ENCODE measurements at regions not wholly inside any gene's neighbourhood (a gene's known extent, or its start where the extent isn't known, plus 50 kb on each side); places are given as distances from the start of the nearest gene placed in this dataset.

DNA sequence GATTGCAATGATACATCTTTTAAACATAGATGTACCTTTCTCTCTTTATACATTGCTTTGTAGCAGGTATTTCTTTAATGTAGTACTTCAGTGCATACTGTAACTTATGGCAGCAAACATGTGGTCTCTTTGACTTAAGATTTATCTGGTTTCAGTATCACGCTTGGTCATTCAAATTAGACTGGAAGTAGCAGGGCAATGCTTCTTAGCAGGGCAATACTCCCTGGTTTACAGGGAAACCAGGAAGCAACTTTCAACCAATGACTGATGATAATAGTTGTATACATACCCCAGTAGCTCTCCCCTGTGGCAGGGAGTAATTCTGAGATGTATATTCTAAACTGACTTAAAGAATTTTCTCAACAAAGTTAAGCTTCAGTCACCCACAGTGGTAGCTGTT, 761.1 kb upstream of the CDH10 start:
- FAIRE-seq = peak; percentile 62
- CTCF ChIA-PET (ENCODE audit: partially characterized antibody) = interaction anchor here (1.0 kb wide), 1 partner anchor 11 kb away, joined by 3 read pairs; no protein-coding TSS in a partner anchor
- no peak overlapping the region for H3K4ac ChIP-seq (replicated peaks; ENCODE audit: insufficient read length, low read depth, low read length)
- H3K9ac ChIP-seq (replicated peaks in 1 of 4; ENCODE audit: extremely low read depth in 1 of 4, low read depth in 3 of 4, low read length in 3 of 4) = no peak overlapping the region
- no peak for DNase-seq (ENCODE audit: low read depth in 1 of 2, low spot score in 2 of 2)
- H3K36me3 ChIP-seq (ENCODE audit: control insufficient read depth in 2 of 4, insufficient read depth in 4 of 4, low read length in 3 of 4) = peaks cover 0 to 25% (median 5%) of the 10 kb centered on the region in 4 experiments; a peak in 3 of 8 replicates
- no peak overlapping the region for H3K4me3 ChIP-seq (ENCODE audit: extremely low read depth in 1 of 4, insufficient read depth in 2 of 4, low read depth in 3 of 4, low read length in 4 of 4)
- no peaks in the 10 kb centered on the region for H3K27me3 ChIP-seq (replicated peaks in 1 of 4; ENCODE audit: control insufficient read depth in 3 of 4, extremely low read depth in 1 of 4, insufficient read depth in 3 of 4, low read length in 3 of 4)
- H4K5ac ChIP-seq (ENCODE audit: insufficient read length, low read depth, low read length) = no peak overlapping the region
- H2AK5ac ChIP-seq (ENCODE audit: low read depth, low read length) = no peak overlapping the region
- H3K9me3 ChIP-seq (ENCODE audit: insufficient read depth in 2 of 2, low read depth in 1 of 2, low read length in 1 of 2) = peaks cover 14 to 20% of the 10 kb centered on the region in 2 experiments
- no peak overlapping the region for H4K8ac ChIP-seq (ENCODE audit: extremely low read depth, insufficient read depth, low read length)
- no peak overlapping the region for H2BK12ac ChIP-seq (ENCODE audit: low read depth, low read length)
- POLR2A ChIA-PET (ENCODE audit: partially characterized antibody) = interaction anchor here (1.2 kb wide), 1 partner anchor 10 kb away, joined by 4 read pairs; no protein-coding TSS in a partner anchor
- H2BK120ac ChIP-seq (replicated peaks; ENCODE audit: low read depth, low read length) = no peak overlapping the region
- peaks cover 0 to 7% of the 10 kb centered on the region in 2 experiments; a peak in 2 of 4 replicates for H3K79me2 ChIP-seq (ENCODE audit: control insufficient read depth in 1 of 2, insufficient read depth in 2 of 2, low read length in 2 of 2)
- no peak overlapping the region for H3K27ac ChIP-seq (ENCODE audit: low read depth, low read length)
- H4K91ac ChIP-seq (replicated peaks; ENCODE audit: insufficient read length, low read length) = no peak overlapping the region
- no peaks in the 10 kb centered on the region for H4K20me1 ChIP-seq (replicated peaks in 1 of 2; ENCODE audit: control insufficient read depth in 1 of 2, insufficient read depth in 2 of 2, low read length in 2 of 2)
- H3K18ac ChIP-seq (ENCODE audit: extremely low read depth, low read length) = no peak overlapping the region
- TF ChIP-seq CBX5 (IDR thresholded peaks at IDR 0.05; ENCODE audit: low read depth, low read length) (no peak), RNF2 (IDR thresholded peaks at IDR 0.05; ENCODE audit: borderline replicate concordance, low read depth, low read length, missing control alignments, poor library complexity, severe bottlenecking) (no peak), GABPA (IDR thresholded peaks at IDR 0.05; ENCODE audit: borderline replicate concordance, insufficient read depth, low read length) (no peak)
- no peak overlapping the region for H3K23ac ChIP-seq (ENCODE audit: insufficient read length)
- H3K23me2 ChIP-seq (ENCODE audit: low read depth, low read length) = no peaks in the 10 kb centered on the region
- no peak overlapping the region for H3K14ac ChIP-seq (ENCODE audit: insufficient read length)
- H3K79me1 ChIP-seq (ENCODE audit: low read depth, low read length) = peaks cover 2% of the 10 kb centered on the region; the same call in 1 of the 2 replicates
- H3K4me2 ChIP-seq (ENCODE audit: insufficient read depth in 1 of 2, low read depth in 2 of 2, low read length in 2 of 2) = no peak overlapping the region
- no peak overlapping the region for H2BK15ac ChIP-seq (ENCODE audit: low read length)
- WGBS, 2 experiments (ENCODE audit: extremely low coverage in 1 of 2, insufficient coverage in 1 of 2, insufficient read length in 1 of 2, insufficient replicate concordance in 2 of 2, low coverage in 1 of 2, low lambda C conversion rate in 2 of 2, missing lambda C conversion rate in 1 of 2) = 91% methylated on average over 1 of the region's 1 CpG; no CpG with 5 or more reads in 1 of the 2 experiments
- no peak overlapping the region for H2BK20ac ChIP-seq (ENCODE audit: low read length)
- no peak overlapping the region for H3K56ac ChIP-seq (replicated peaks; ENCODE audit: insufficient read length, low read depth, low read length)
- H2AFZ ChIP-seq (ENCODE audit: low read length) = no peak overlapping the region
- no peaks in the 10 kb centered on the region for H3K4me1 ChIP-seq (replicated peaks in 1 of 4; ENCODE audit: control insufficient read depth in 3 of 4, insufficient read depth in 4 of 4, low read length in 3 of 4)
- no peak overlapping the region for H2BK5ac ChIP-seq (ENCODE audit: low read depth, low read length)

Measured in H1 (cell line).